ENCODE measurements at regions not wholly inside any gene's neighbourhood (a gene's known extent, or its start where the extent isn't known, plus 50 kb on each side); places are given as distances from the start of the nearest gene placed in this dataset.

GRCh38 chr9:107862881-107863280 lies 373.3 kb upstream of the KLF4 start:
- TF ChIP-seq SP1 (IDR thresholded peaks at IDR 0.05) (no peak), YY1 (IDR thresholded peaks at IDR 0.05) (no peak), HNF4G (IDR thresholded peaks at IDR 0.05) (no peak), REST (IDR thresholded peaks at IDR 0.05) (no peak), GABPA (IDR thresholded peaks at IDR 0.05 in 1 of 2, conservative IDR thresholded peaks at IDR 0.05 in 1 of 2) (no peak), MAX (IDR thresholded peaks at IDR 0.05) (no peak)
- Histone ChIP-seq H3K9ac (ENCODE audit: low read depth in 1 of 2, low read length in 2 of 2) (no peak overlapping the region), H3K27ac (ENCODE audit: low read depth in 1 of 2, low read length in 2 of 2) (no peak overlapping the region), H3K4me3 (ENCODE audit: low read depth in 1 of 3, low read length in 3 of 3) (no peak overlapping the region), H3K27me3 (ENCODE audit: control insufficient read depth in 4 of 4, insufficient read depth in 4 of 4, low read length in 3 of 4) (no peaks in the 10 kb centered on the region), H3K4me1 (ENCODE audit: control insufficient read depth in 4 of 4, insufficient read depth in 4 of 4, low read length in 3 of 4) (no peaks in the 10 kb centered on the region), H3K9me3 (ENCODE audit: control insufficient read depth in 4 of 4, low read length in 3 of 4) (peaks cover 0 to 2% (median 0%) of the 10 kb centered on the region in 4 donors), H3K36me3 (ENCODE audit: control insufficient read depth in 4 of 4, insufficient read depth in 3 of 4, low read depth in 1 of 4, low read length in 3 of 4) (no peaks in the 10 kb centered on the region)
- DNase-seq (ENCODE audit: low spot score): no peak
- WGBS: 76% methylated on average over 1 of the region's 1 CpG

GRCh38 chr9:107862323-107862722 lies 372.8 kb upstream of the KLF4 start:
- peaks cover 0 to 2% (median 0%) of the 10 kb centered on the region in 4 donors for H3K9me3 ChIP-seq (ENCODE audit: control insufficient read depth in 4 of 4, low read length in 3 of 4)
- WGBS: 83% methylated on average over 1 of the region's 1 CpG
- no peaks in the 10 kb centered on the region for H3K4me1 ChIP-seq (ENCODE audit: control insufficient read depth in 4 of 4, insufficient read depth in 4 of 4, low read length in 3 of 4)
- no peaks in the 10 kb centered on the region for H3K27me3 ChIP-seq (ENCODE audit: control insufficient read depth in 4 of 4, insufficient read depth in 4 of 4, low read length in 3 of 4)
- TF ChIP-seq RAD21 (IDR thresholded peaks at IDR 0.05): no peak
- TF ChIP-seq YY1 (IDR thresholded peaks at IDR 0.05): no peak
- TF ChIP-seq TAF1 (conservative IDR thresholded peaks at IDR 0.05): no peak
- no peak for TF ChIP-seq SP1 (IDR thresholded peaks at IDR 0.05)
- no peak for TF ChIP-seq FOXA2 (IDR thresholded peaks at IDR 0.05)
- TF ChIP-seq JUND (IDR thresholded peaks at IDR 0.05): no peak
- no peak for TF ChIP-seq MAX (IDR thresholded peaks at IDR 0.05)
- no peak for TF ChIP-seq GABPA (IDR thresholded peaks at IDR 0.05 in 1 of 2, conservative IDR thresholded peaks at IDR 0.05 in 1 of 2)
- TF ChIP-seq ATF3 (IDR thresholded peaks at IDR 0.05): no peak
- TF ChIP-seq ZBTB33 (IDR thresholded peaks at IDR 0.05): no peak
- no peak for TF ChIP-seq RXRA (IDR thresholded peaks at IDR 0.05)
- TF ChIP-seq REST (IDR thresholded peaks at IDR 0.05): no peak
- DNase-seq (ENCODE audit: low spot score): no peak
- H3K36me3 ChIP-seq (ENCODE audit: control insufficient read depth in 4 of 4, insufficient read depth in 3 of 4, low read depth in 1 of 4, low read length in 3 of 4): no peaks in the 10 kb centered on the region
- H3K27ac ChIP-seq (ENCODE audit: low read depth in 1 of 2, low read length in 2 of 2): no peak overlapping the region
- H3K4me3 ChIP-seq (ENCODE audit: low read depth in 1 of 3, low read length in 3 of 3): no peak overlapping the region
- H3K9ac ChIP-seq (ENCODE audit: low read depth in 1 of 2, low read length in 2 of 2): no peak overlapping the region
